Fibroblast of villous mesenchyme (primary cell): ENCODE measurements at regions not wholly inside any gene's neighbourhood (a gene's known extent, or its start where the extent isn't known, plus 50 kb on each side); places are given as distances from the start of the nearest gene placed in this dataset.

Experiments used
- DNase-seq: peaks from one replicate; pipeline ENCODE4 v3.0.0-alpha.2; 2010; ENCODE audit warnings: low read depth
- H3K4me3 ChIP-seq: 2 replicates; pipeline ENCODE4 v1.5.1; 2011; ENCODE audit warnings: low read depth, mild to moderate bottlenecking, low read length
- TF ChIP-seq, protein P1 (sequence below): IDR thresholded peaks from 2 replicates; pipeline ENCODE4 v1.5.1; 2012; ENCODE audit warnings: low read depth, mild to moderate bottlenecking, low read length; ENCODE audit not compliant: insufficient read depth

GRCh38 chr7:68688416-68689086 is 909.7 kb upstream of the AUTS2 start:
- no peak for DNase-seq

GRCh38 chr7:68689087-68689433 is 909.2 kb upstream of the AUTS2 start:
- TF ChIP-seq, protein P1, sequence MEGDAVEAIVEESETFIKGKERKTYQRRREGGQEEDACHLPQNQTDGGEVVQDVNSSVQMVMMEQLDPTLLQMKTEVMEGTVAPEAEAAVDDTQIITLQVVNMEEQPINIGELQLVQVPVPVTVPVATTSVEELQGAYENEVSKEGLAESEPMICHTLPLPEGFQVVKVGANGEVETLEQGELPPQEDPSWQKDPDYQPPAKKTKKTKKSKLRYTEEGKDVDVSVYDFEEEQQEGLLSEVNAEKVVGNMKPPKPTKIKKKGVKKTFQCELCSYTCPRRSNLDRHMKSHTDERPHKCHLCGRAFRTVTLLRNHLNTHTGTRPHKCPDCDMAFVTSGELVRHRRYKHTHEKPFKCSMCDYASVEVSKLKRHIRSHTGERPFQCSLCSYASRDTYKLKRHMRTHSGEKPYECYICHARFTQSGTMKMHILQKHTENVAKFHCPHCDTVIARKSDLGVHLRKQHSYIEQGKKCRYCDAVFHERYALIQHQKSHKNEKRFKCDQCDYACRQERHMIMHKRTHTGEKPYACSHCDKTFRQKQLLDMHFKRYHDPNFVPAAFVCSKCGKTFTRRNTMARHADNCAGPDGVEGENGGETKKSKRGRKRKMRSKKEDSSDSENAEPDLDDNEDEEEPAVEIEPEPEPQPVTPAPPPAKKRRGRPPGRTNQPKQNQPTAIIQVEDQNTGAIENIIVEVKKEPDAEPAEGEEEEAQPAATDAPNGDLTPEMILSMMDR: no peak
- DNase-seq: no peak
- H3K4me3 ChIP-seq: no peak overlapping the region

More at GRCh38 chr7:68688416-68689086, 909.7 kb upstream of the AUTS2 start:
- no peak overlapping the region for H3K4me3 ChIP-seq
- TF ChIP-seq, protein P1: no peak

GRCh38 chr7:68691261-68692216 is 906.7 kb upstream of the AUTS2 start:
- no peak for DNase-seq
- TF ChIP-seq, protein P1: no peak
- no peak overlapping the region for H3K4me3 ChIP-seq

- no peak overlapping the region for H3K4me3 ChIP-seq
- TF ChIP-seq, protein P1: no peak
- DNase-seq: no peak
Observed at GRCh38 chr7:68692511-68692910, 905.8 kb upstream of the AUTS2 start.

GRCh38 chr7:68694656-68695055 is 903.6 kb upstream of the AUTS2 start:
- DNase-seq: no peak
- H3K4me3 ChIP-seq: no peak overlapping the region
- TF ChIP-seq, protein P1: no peak

DNA sequence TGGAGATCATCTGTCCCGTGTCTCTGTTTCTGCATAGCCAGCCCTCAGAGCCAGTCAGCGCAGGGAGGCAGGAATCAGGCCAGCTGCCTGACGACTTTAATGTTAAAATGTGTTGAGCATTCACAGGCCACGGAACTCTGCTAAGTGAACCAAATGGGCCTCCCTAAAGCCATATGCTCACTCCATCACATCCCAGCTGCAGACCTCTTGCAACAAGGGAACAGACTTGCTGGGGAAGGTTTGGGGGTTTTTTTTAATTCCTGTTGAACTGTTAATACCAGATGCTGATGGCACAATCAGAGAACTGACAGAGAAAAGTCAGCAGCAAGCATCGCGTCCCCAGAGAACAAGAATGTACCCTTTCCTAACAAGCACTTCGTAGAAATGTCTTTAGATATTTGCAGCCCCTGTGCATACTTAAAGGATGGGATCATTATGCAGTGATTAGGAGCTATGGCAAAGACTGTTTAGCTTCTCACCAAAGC is 900.4 kb upstream of the AUTS2 start:
- no peak overlapping the region for H3K4me3 ChIP-seq
- no peak for DNase-seq
- TF ChIP-seq, protein P1: no peak
